PC-3 (cell line): ENCODE measurements at regions not wholly inside any gene's neighbourhood (a gene's known extent, or its start where the extent isn't known, plus 50 kb on each side); places are given as distances from the start of the nearest gene placed in this dataset.
A peak's percentile ranks its signal among the peaks of the same experiment; 100 is the strongest.

Experiments used
- ATAC-seq: fragments of 200-7000 bp; cut with Tn5 transposase; 2 replicates; pipeline ENCODE4 v1.9.1; 2020; ENCODE audit warnings: mild to moderate bottlenecking, moderate library complexity
- BruUV-seq: library from RNA; stranded (reverse); fragments of 400-500 nt; replicated peaks from 2 replicates; lab custom pipeline; 2021; lab: Mats Ljungman, UMichigan
- CTCF ChIA-PET: fragments of 300-600 bp; sonication (Branson Sonifier 250); formaldehyde crosslinking; loops from one replicate; lab custom pipeline; 2022; ENCODE audit warnings: antibody characterized with exemption; lab: Charles Lee
- POLR2A ChIA-PET: fragments of 300-600 bp; sonication (Branson Sonifier 250); formaldehyde crosslinking; loops from one replicate; lab custom pipeline; 2022; ENCODE audit warnings: antibody characterized with exemption; ENCODE audit not compliant: unreplicated experiment; lab: Charles Lee
- DNase-seq: peaks from one replicate; pipeline ENCODE4 v3.0.0-alpha.2; 2015
- H2AFZ ChIP-seq: fragments of 300-600 bp; sonication (generic); 2 replicates; pipeline ENCODE4 v1.6.0; 2016; ENCODE audit warnings: antibody characterized with exemption, low read length
- H3F3A ChIP-seq: fragments of 300-600 bp; sonication (generic); one replicate; pipeline ENCODE4 v1.6.0; 2017; ENCODE audit warnings: antibody characterized with exemption, low read length, control low read depth, mild to moderate bottlenecking; ENCODE audit not compliant: unreplicated experiment
- H3K27ac ChIP-seq: fragments of 300-600 bp; sonication (generic); 2 replicates; pipeline ENCODE4 v1.5.1; 2016; ENCODE audit warnings: mild to moderate bottlenecking, low read length
- H3K27me3 ChIP-seq: fragments of 300-600 bp; sonication (generic); 2 replicates; pipeline ENCODE4 v1.6.1; 2016; ENCODE audit warnings: low read length, mixed read lengths
- H3K36me3 ChIP-seq: fragments of 300-600 bp; sonication (generic); 2 replicates; pipeline ENCODE4 v1.6.1; 2016; ENCODE audit warnings: low read depth, mixed run types, low read length, mixed read lengths
- H3K4me1 ChIP-seq: fragments of 300-600 bp; sonication (generic); 2 replicates; pipeline ENCODE4 v1.5.1; 2016; ENCODE audit warnings: low read length; ENCODE audit not compliant: insufficient read depth
- H3K4me2 ChIP-seq: fragments of 300-600 bp; sonication (generic); 2 replicates; pipeline ENCODE4 v1.6.0; 2016; ENCODE audit warnings: low read length
- H3K4me3 ChIP-seq: fragments of 300-600 bp; sonication (generic); 2 replicates; pipeline ENCODE4 v1.5.1; 2016; ENCODE audit warnings: mild to moderate bottlenecking, low read length, mixed read lengths
- H3K79me2 ChIP-seq: fragments of 300-600 bp; sonication (generic); 2 replicates; pipeline ENCODE4 v1.6.1; 2017; ENCODE audit warnings: low read length, mixed read lengths
- H3K9ac ChIP-seq: fragments of 300-600 bp; sonication (generic); 2 replicates; pipeline ENCODE4 v1.6.0; 2016; ENCODE audit warnings: mild to moderate bottlenecking, low read length
- H3K9me2 ChIP-seq: fragments of 300-600 bp; sonication (generic); replicated peaks from 2 replicates; pipeline ENCODE4 v1.6.1; 2016; ENCODE audit warnings: mixed run types, low read length, mixed read lengths
- H3K9me3 ChIP-seq: fragments of 300-600 bp; sonication (generic); 2 replicates; pipeline ENCODE4 v1.6.1; 2016; ENCODE audit warnings: low read length, mixed read lengths
- H4K20me1 ChIP-seq: fragments of 300-600 bp; sonication (generic); 2 replicates; pipeline ENCODE4 v1.6.1; 2016; ENCODE audit warnings: low read length, mixed read lengths
- CTCF ChIP-seq: fragments of 300-600 bp; sonication (generic); conservative IDR thresholded peaks from 2 replicates; pipeline ENCODE4 v1.5.1; 2017; ENCODE audit warnings: antibody characterized with exemption, low read depth, mild to moderate bottlenecking, low read length
- EZH2 ChIP-seq: fragments of 300-600 bp; sonication (generic); IDR thresholded peaks from one replicate; pipeline ENCODE4 v1.6.1; 2017; ENCODE audit warnings: antibody characterized with exemption, mild to moderate bottlenecking, low read length; ENCODE audit not compliant: unreplicated experiment
- EZH2phosphoT487 ChIP-seq: fragments of 300-600 bp; sonication (generic); IDR thresholded peaks from 2 replicates; pipeline ENCODE4 v1.6.1; 2018; ENCODE audit warnings: mild to moderate bottlenecking, antibody characterized with exemption, low read length, borderline replicate concordance
- intact Hi-C: fragments of 100-400 bp; cut with micrococcal nuclease; formaldehyde crosslinking; loops from 2 replicates; pipeline ENCODE4 v1.9.0; 2023

GRCh38 chr2:206392118-206392517, 51.2 kb upstream of the ADAM23 start:
- Histone ChIP-seq H3K4me1 (no peaks in the 10 kb centered on the region), H3F3A (no peaks in the 10 kb centered on the region), H3K4me2 (no peak overlapping the region), H3K9ac (no peak overlapping the region), H3K4me3 (no peak overlapping the region), H4K20me1 (no peaks in the 10 kb centered on the region), H2AFZ (no peak overlapping the region), H3K36me3 (no peaks in the 10 kb centered on the region), H3K9me2 (no peaks in the 10 kb centered on the region), H3K79me2 (no peaks in the 10 kb centered on the region), H3K27me3 (no peaks in the 10 kb centered on the region; the same call in 1 of the 2 replicates), H3K9me3 (no peaks in the 10 kb centered on the region), H3K27ac (no peak overlapping the region)
- DNase-seq: peak; percentile 67
- ATAC-seq: peak; percentile 71
- intact Hi-C loops: no loop called here
- POLR2A ChIA-PET: no interaction called here
- TF ChIP-seq CTCF (peak; percentile 82), EZH2phosphoT487 (no peak), EZH2 (no peak)
- no TSS peak for BruUV-seq
- CTCF ChIA-PET: interaction anchor here (0.8 kb wide), 1 partner anchor 167 kb away, joined by 3 read pairs; no protein-coding TSS in a partner anchor
